ENCODE measurements at regions not wholly inside any gene's neighbourhood (a gene's known extent, or its start where the extent isn't known, plus 50 kb on each side); places are given as distances from the start of the nearest gene placed in this dataset.
"Not testable (repeated sequence)": the region's sequence is repeated elsewhere in the genome, so short reads cannot be mapped to it uniquely, and the experiment has no call there.

DNA sequence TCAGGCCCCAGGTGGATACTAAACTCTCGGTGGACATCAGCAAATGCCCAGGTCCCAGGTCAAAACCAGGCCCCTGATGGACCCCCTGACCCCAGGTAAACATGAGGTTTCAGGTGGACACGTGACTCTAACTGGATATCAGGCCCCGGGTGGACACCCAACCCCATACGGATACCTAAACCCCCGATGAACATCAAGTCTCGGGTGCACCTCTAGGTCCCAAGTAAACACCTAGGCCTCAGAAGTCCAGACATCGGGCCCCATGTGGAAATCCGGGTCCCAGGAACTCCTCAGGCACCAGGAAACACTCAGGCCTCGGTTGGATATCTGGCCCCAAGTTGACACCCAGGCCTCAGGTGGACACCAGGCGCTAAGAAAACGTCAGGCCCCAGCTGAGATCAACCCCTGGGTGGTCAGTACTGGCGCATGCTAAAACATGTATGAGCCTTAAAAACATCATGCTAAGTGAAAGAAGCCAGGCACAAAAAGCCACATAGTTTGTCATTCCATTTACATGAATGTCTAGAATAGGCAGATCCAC is 54.4 kb upstream of the SEPTIN5 start:
- Histone ChIP-seq H3K27ac (ENCODE audit: low read depth, low read length, poor library complexity, severe bottlenecking) (no peak overlapping the region), H3K27me3 (replicated peaks; ENCODE audit: insufficient read depth, low read depth, low read length, poor library complexity) (no peaks in the 10 kb centered on the region), H3K4me1 (ENCODE audit: insufficient read depth, low read length, poor library complexity, severe bottlenecking) (peaks cover 26% of the 10 kb centered on the region), H3K4me3 (ENCODE audit: low read depth, low read length, poor library complexity, severe bottlenecking) (no peak overlapping the region), H3K9me3 (ENCODE audit: low read depth, low read length, poor library complexity, severe bottlenecking) (no peaks in the 10 kb centered on the region), H3K36me3 (ENCODE audit: insufficient read depth, low read length, poor library complexity, severe bottlenecking) (no peaks in the 10 kb centered on the region)
- intact Hi-C loops (cut with micrococcal nuclease; ENCODE audit: unreplicated experiment): no loop called here
- DNase-seq (ENCODE audit: low spot score): no peak
- TF ChIP-seq, protein P1, sequence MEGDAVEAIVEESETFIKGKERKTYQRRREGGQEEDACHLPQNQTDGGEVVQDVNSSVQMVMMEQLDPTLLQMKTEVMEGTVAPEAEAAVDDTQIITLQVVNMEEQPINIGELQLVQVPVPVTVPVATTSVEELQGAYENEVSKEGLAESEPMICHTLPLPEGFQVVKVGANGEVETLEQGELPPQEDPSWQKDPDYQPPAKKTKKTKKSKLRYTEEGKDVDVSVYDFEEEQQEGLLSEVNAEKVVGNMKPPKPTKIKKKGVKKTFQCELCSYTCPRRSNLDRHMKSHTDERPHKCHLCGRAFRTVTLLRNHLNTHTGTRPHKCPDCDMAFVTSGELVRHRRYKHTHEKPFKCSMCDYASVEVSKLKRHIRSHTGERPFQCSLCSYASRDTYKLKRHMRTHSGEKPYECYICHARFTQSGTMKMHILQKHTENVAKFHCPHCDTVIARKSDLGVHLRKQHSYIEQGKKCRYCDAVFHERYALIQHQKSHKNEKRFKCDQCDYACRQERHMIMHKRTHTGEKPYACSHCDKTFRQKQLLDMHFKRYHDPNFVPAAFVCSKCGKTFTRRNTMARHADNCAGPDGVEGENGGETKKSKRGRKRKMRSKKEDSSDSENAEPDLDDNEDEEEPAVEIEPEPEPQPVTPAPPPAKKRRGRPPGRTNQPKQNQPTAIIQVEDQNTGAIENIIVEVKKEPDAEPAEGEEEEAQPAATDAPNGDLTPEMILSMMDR (conservative IDR thresholded peaks at IDR 0.05; ENCODE audit: low read depth, low read length): no peak
- TF ChIP-seq EZH2 (IDR thresholded peaks at IDR 0.05; ENCODE audit: borderline replicate concordance, low read depth, low read length, poor library complexity, severe bottlenecking): no peak
- no TSS peak for BruUV-seq (replicated peaks)
- ChIA-PET POLR2A (ENCODE audit: low non-redundant PET) (no interaction called here), CTCF (no interaction called here)

DNA sequence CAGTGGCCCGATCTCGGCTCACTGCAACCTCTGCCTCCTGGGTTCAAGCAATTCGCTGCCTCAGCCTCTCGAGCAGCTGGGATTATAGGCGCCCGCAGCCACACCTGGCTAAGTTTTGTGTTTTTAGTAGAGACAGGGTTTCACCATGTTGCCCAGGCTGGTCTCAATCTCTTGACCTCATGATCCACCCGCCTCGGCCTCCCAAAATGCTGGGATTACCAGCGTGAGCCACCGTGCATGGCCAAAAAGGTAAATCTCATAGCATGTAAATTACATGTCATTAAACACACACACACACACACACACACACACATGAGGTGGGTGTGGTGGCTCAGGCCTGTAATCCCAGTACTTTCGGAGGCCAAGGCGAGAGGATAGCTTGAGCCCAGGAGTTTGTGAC is 53.7 kb upstream of the SEPTIN5 start:
- H3K36me3 ChIP-seq (ENCODE audit: insufficient read depth, low read length, poor library complexity, severe bottlenecking); POLR2A ChIA-PET (ENCODE audit: low non-redundant PET); H3K27ac ChIP-seq (ENCODE audit: low read depth, low read length, poor library complexity, severe bottlenecking); H3K27me3 ChIP-seq (replicated peaks; ENCODE audit: insufficient read depth, low read depth, low read length, poor library complexity); intact Hi-C loops (cut with micrococcal nuclease; ENCODE audit: unreplicated experiment); CTCF ChIA-PET; H3K9me3 ChIP-seq (ENCODE audit: low read depth, low read length, poor library complexity, severe bottlenecking); H3K4me3 ChIP-seq (ENCODE audit: low read depth, low read length, poor library complexity, severe bottlenecking); BruUV-seq (replicated peaks); DNase-seq (ENCODE audit: low spot score): not testable (repeated sequence)
- H3K4me1 ChIP-seq (ENCODE audit: insufficient read depth, low read length, poor library complexity, severe bottlenecking): peaks cover 31% of the 10 kb centered on the region

DNA sequence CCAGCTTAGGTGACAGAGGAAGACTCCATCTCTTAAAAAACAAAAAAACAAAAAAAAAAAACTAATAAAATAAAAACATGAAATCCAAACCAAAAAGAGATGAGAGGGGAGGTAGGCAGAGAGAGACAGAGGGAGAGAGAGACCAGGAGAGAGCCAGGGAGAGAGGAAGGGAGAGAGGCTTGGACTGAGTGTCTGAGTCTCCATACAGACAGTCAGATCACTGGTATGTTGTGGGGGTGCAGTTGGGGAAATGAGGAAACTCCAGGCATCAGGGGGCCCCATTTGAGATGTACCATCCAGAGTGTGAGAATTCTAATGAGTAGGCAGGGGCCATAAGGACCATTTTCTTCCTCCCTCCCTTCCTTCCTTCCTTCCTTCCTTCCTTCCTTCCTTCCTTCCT is 53.1 kb upstream of the SEPTIN5 start:
- Histone ChIP-seq H3K27ac (ENCODE audit: low read depth, low read length, poor library complexity, severe bottlenecking) (no peak overlapping the region), H3K4me1 (ENCODE audit: insufficient read depth, low read length, poor library complexity, severe bottlenecking) (peaks cover 34% of the 10 kb centered on the region), H3K36me3 (ENCODE audit: insufficient read depth, low read length, poor library complexity, severe bottlenecking) (no peaks in the 10 kb centered on the region), H3K9me3 (ENCODE audit: low read depth, low read length, poor library complexity, severe bottlenecking) (no peaks in the 10 kb centered on the region), H3K4me3 (ENCODE audit: low read depth, low read length, poor library complexity, severe bottlenecking) (no peak overlapping the region), H3K27me3 (replicated peaks; ENCODE audit: insufficient read depth, low read depth, low read length, poor library complexity) (no peaks in the 10 kb centered on the region)
- ChIA-PET CTCF (interaction anchor here (0.6 kb wide), 1 partner anchor 30 kb away, joined by 3 read pairs; no protein-coding TSS in a partner anchor), POLR2A (ENCODE audit: low non-redundant PET) (no interaction called here)
- DNase-seq (ENCODE audit: low spot score): peak; percentile 57
- intact Hi-C loops (cut with micrococcal nuclease; ENCODE audit: unreplicated experiment): no loop called here
- TF ChIP-seq, protein P1 (conservative IDR thresholded peaks at IDR 0.05; ENCODE audit: low read depth, low read length): no peak
- TF ChIP-seq EZH2 (IDR thresholded peaks at IDR 0.05; ENCODE audit: borderline replicate concordance, low read depth, low read length, poor library complexity, severe bottlenecking): no peak
- no TSS peak for BruUV-seq (replicated peaks)

DNA sequence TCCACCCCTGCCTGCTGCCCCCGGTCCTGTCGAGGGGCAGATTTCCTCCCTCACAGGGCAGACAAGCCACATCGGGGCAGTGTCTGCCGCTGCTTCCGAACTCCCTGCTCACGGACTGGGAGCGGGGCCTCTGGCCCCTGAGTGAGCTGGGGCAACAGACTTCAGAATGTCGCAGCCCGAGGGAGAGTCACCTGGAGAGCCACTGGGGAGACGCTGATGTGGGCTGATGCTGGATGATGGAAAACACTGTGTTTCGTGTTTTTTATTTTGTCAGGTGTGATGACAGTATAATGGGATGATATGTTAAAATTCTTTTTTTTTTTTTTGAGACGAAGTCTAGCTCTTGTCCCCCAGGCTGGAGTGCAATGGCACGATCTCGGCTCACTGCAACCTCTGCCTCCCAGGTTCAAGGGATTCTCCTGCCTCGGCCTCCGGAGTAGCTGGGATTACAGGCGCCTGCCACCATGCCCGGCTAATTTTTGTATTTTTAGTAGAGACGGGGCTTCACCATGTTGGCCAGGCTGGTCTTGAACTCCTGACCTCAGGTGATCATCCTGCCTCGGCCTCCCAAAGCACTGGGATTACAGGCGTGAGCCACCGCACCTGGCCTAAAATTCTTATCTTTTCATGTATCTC is 52.1 kb upstream of the SEPTIN5 start:
- POLR2A ChIA-PET (ENCODE audit: low non-redundant PET); H3K4me3 ChIP-seq (ENCODE audit: low read depth, low read length, poor library complexity, severe bottlenecking); H3K36me3 ChIP-seq (ENCODE audit: insufficient read depth, low read length, poor library complexity, severe bottlenecking); H3K27me3 ChIP-seq (replicated peaks; ENCODE audit: insufficient read depth, low read depth, low read length, poor library complexity); H3K27ac ChIP-seq (ENCODE audit: low read depth, low read length, poor library complexity, severe bottlenecking); DNase-seq (ENCODE audit: low spot score); intact Hi-C loops (cut with micrococcal nuclease; ENCODE audit: unreplicated experiment); BruUV-seq (replicated peaks); H3K9me3 ChIP-seq (ENCODE audit: low read depth, low read length, poor library complexity, severe bottlenecking): not testable (repeated sequence)
- H3K4me1 ChIP-seq (ENCODE audit: insufficient read depth, low read length, poor library complexity, severe bottlenecking): peaks cover 37% of the 10 kb centered on the region
- CTCF ChIA-PET: interaction anchor here (0.5 kb wide), 1 partner anchor 406 kb away, joined by 6 read pairs; no protein-coding TSS in a partner anchor
